SK-N-SH (cell line): ENCODE measurements at regions not wholly inside any gene's neighbourhood (a gene's known extent, or its start where the extent isn't known, plus 50 kb on each side); places are given as distances from the start of the nearest gene placed in this dataset.

Experiments used
- CTCF ChIA-PET: fragments of 300-600, 350-600 bp; formaldehyde crosslinking; extraction: SDS; loops from one replicate; lab custom pipeline; 2021; lab: Yijun Ruan, JAX
- POLR2A ChIA-PET: fragments of 350-600 bp; sonication (Branson Sonifier 250); formaldehyde crosslinking; extraction: SDS; loops from one replicate; lab custom pipeline; 2020; ENCODE audit warnings: antibody characterized with exemption, inconsistent platforms; lab: Yijun Ruan, JAX
- DNase-seq: peaks from one replicate; pipeline ENCODE4 v3.0.0; 2012
- H2AFZ ChIP-seq: fragments of 200-600 bp; sonication (generic); 2 replicates; pipeline ENCODE4 v1.8.1; 2016; ENCODE audit warnings: antibody characterized with exemption, mild to moderate bottlenecking, low read depth
- H3F3A ChIP-seq: fragments of 200-600 bp; sonication (generic); replicated peaks from 2 replicates; pipeline ENCODE3; 2016; ENCODE audit warnings: antibody characterized with exemption, mild to moderate bottlenecking; ENCODE audit not compliant: insufficient read depth
- H3K27ac ChIP-seq, 2 experiments: fragments of 200-500 bp in 1 of 2; fragments of 200-600 bp in 1 of 2; sonication (Bioruptor generic) in 1 of 2; sonication (generic), shearing (Covaris generic) in 1 of 2; 2 replicates each; pipeline versions ENCODE4 v1.5.1 to v1.6.1; 2014 to 2016; ENCODE audit warnings: low read depth in 2 of 2, inconsistent platforms in 1 of 2, low read length in 1 of 2, mild to moderate bottlenecking in 1 of 2, mixed read lengths in 1 of 2
- H3K27me3 ChIP-seq: fragments of 200-600 bp; sonication (generic), shearing (Covaris generic); 2 replicates; pipeline ENCODE4 v1.6.1; 2016; ENCODE audit warnings: mixed run types; ENCODE audit not compliant: insufficient read depth
- H3K36me3 ChIP-seq, 2 experiments: fragments of 200-500 bp in 1 of 2; fragments of 200-600 bp in 1 of 2; sonication (Bioruptor generic) in 1 of 2; sonication (generic) in 1 of 2; replicated peaks in 1 of 2; 2 replicates each; pipeline versions ENCODE3 to v1.5.1; 2014 to 2016; ENCODE audit warnings: low read length in 1 of 2, mild to moderate bottlenecking in 1 of 2; ENCODE audit not compliant: insufficient read depth in 2 of 2, control insufficient read depth in 1 of 2
- H3K4me1 ChIP-seq, 2 experiments: fragments of 200-500 bp in 1 of 2; fragments of 200-600 bp in 1 of 2; sonication (Bioruptor generic) in 1 of 2; sonication (generic), shearing (Covaris generic) in 1 of 2; 2 replicates each; pipeline versions ENCODE4 v1.5.1 to v1.6.1; 2014 to 2016; ENCODE audit warnings: low read depth in 1 of 2, low read length in 1 of 2, mixed run types in 1 of 2; ENCODE audit not compliant: insufficient read depth in 2 of 2, control insufficient read depth in 1 of 2
- H3K4me2 ChIP-seq: fragments of 200-600 bp; sonication (generic), shearing (Covaris generic); 2 replicates; pipeline ENCODE4 v1.6.1; 2017; ENCODE audit warnings: mixed run types
- H3K4me3 ChIP-seq, 2 experiments: fragments of 200-500 bp in 1 of 2; fragments of 200-600 bp in 1 of 2; sonication (Bioruptor generic) in 1 of 2; sonication (generic), shearing (Covaris generic) in 1 of 2; 2 replicates each; pipeline versions ENCODE4 v1.5.1 to v1.8.1; 2014 to 2016; ENCODE audit warnings: low read depth in 2 of 2, inconsistent platforms in 1 of 2, low read length in 1 of 2, mild to moderate bottlenecking in 1 of 2, mixed read lengths in 1 of 2, moderate library complexity in 1 of 2
- H3K79me2 ChIP-seq: fragments of 200-600 bp; sonication (generic); 2 replicates; pipeline ENCODE4 v1.8.1; 2017; ENCODE audit warnings: mild to moderate bottlenecking; ENCODE audit not compliant: insufficient read depth
- H3K9ac ChIP-seq: fragments of 200-600 bp; sonication (generic); 2 replicates; pipeline ENCODE4 v1.6.1; 2017; ENCODE audit warnings: mixed run types
- H3K9me2 ChIP-seq: fragments of 200-600 bp; sonication (generic); 2 replicates; pipeline ENCODE4 v1.6.1; 2017; ENCODE audit warnings: mixed run types
- H3K9me3 ChIP-seq: fragments of 200-600 bp; sonication (generic); 2 replicates; pipeline ENCODE4 v1.6.1; 2017; ENCODE audit warnings: mixed run types, mild to moderate bottlenecking, moderate library complexity
- H4K20me1 ChIP-seq: fragments of 200-600 bp; sonication (generic); 2 replicates; pipeline ENCODE4 v1.6.1; 2017; ENCODE audit warnings: mild to moderate bottlenecking, mixed run types; ENCODE audit not compliant: insufficient read depth
- CHD2 ChIP-seq: fragments of 150-350 bp; IDR thresholded peaks from 2 replicates; pipeline ENCODE4 v1.6.1; 2018; ENCODE audit warnings: low read length; ENCODE audit not compliant: partially characterized antibody
- GABPA ChIP-seq: IDR thresholded peaks from 2 replicates; pipeline ENCODE4 v1.4.0; 2012; ENCODE audit warnings: low read depth, mild to moderate bottlenecking
- IRF3 ChIP-seq: fragments of 150-350 bp; IDR thresholded peaks from 2 replicates; pipeline ENCODE4 v1.6.1; 2016; ENCODE audit warnings: mild to moderate bottlenecking, low read depth, low read length
- MEF2A ChIP-seq: IDR thresholded peaks from 2 replicates; pipeline ENCODE4 v1.4.0; 2012; ENCODE audit warnings: low read depth, borderline replicate concordance
- PBX3 ChIP-seq: IDR thresholded peaks from 2 replicates; pipeline ENCODE4; 2012
- RAD21 ChIP-seq: IDR thresholded peaks from 2 replicates; pipeline ENCODE4 v1.6.1; 2012; ENCODE audit warnings: mild to moderate bottlenecking, low read length
- REST ChIP-seq: IDR thresholded peaks from 2 replicates; pipeline ENCODE4 v1.6.1; 2012; ENCODE audit warnings: mild to moderate bottlenecking, low read depth, low read length, moderate library complexity
- RFX5 ChIP-seq: IDR thresholded peaks from 2 replicates; pipeline ENCODE4 v1.6.1; 2012; ENCODE audit warnings: mild to moderate bottlenecking, improper control_type of control experiment, low read length
- RXRA ChIP-seq: IDR thresholded peaks from 2 replicates; pipeline ENCODE4 v1.4.0; 2012; ENCODE audit warnings: low read depth, mild to moderate bottlenecking, borderline replicate concordance
- SIN3A ChIP-seq: IDR thresholded peaks from 2 replicates; pipeline ENCODE4 v1.6.1; 2012; ENCODE audit warnings: low read depth, mild to moderate bottlenecking, low read length, moderate library complexity, borderline replicate concordance
- SMC3 ChIP-seq: IDR thresholded peaks from 2 replicates; pipeline ENCODE4 v1.6.1; 2012; ENCODE audit warnings: low read depth, low read length, improper control_type of control experiment
- TCF12 ChIP-seq: IDR thresholded peaks from 2 replicates; pipeline ENCODE4 v1.4.0; 2012
- USF1 ChIP-seq: IDR thresholded peaks from 2 replicates; pipeline ENCODE4 v1.4.0; 2012; ENCODE audit warnings: low read depth, borderline replicate concordance
- YY1 ChIP-seq: IDR thresholded peaks from 2 replicates; pipeline ENCODE4 v1.4.0; 2012; ENCODE audit warnings: low read depth, mild to moderate bottlenecking
- WGBS: methylation state at CpG from one replicate; pipeline ENCODE4 v1.1.6; 2017; ENCODE audit warnings: low lambda C conversion rate; 5-methylcytosine and 5-hydroxymethylcytosine counted together

- peaks cover 15% of the 10 kb centered on the region; the same call in 1 of the 2 replicates for H4K20me1 ChIP-seq
- no peak overlapping the region for H2AFZ ChIP-seq
- no peak for TF ChIP-seq YY1
- no peak for TF ChIP-seq TCF12
- no peak for TF ChIP-seq REST
- no peak for TF ChIP-seq IRF3
- TF ChIP-seq RXRA = no peak
- no peak for TF ChIP-seq CHD2
- no peak for TF ChIP-seq RFX5
- TF ChIP-seq MEF2A = no peak
- TF ChIP-seq SMC3 = no peak
- no peak for TF ChIP-seq PBX3
- no peak for TF ChIP-seq USF1
- no peak for TF ChIP-seq GABPA
- no peak for TF ChIP-seq SIN3A
- TF ChIP-seq RAD21 = no peak
- TF ChIP-seq, all 33 proteins: peak for 0
- no peak overlapping the region for H3K27ac ChIP-seq
- H3K9ac ChIP-seq = no peak overlapping the region
- H3K4me3 ChIP-seq = no peak overlapping the region
- WGBS = 89% methylated on average over 1 of the region's 1 CpG
- H3K4me1 ChIP-seq = peaks cover 0 to 7% of the 10 kb centered on the region in 2 experiments; a peak in 1 of 4 replicates
- H3K9me2 ChIP-seq = no peaks in the 10 kb centered on the region; the same call in 1 of the 2 replicates
- H3K4me2 ChIP-seq = no peak overlapping the region
- H3K79me2 ChIP-seq = peaks cover 71% of the 10 kb centered on the region
- H3K9me3 ChIP-seq = no peaks in the 10 kb centered on the region
- no peaks in the 10 kb centered on the region for H3K36me3 ChIP-seq
- CTCF ChIA-PET = interaction anchor here (0.7 to 1.6 kb wide), 5 partner anchors 10 to 273 kb away, joined by 3 to 7 read pairs (median 4); no protein-coding TSS in a partner anchor
- H3K27me3 ChIP-seq = no peaks in the 10 kb centered on the region
- peaks cover 18% of the 10 kb centered on the region for H3F3A ChIP-seq
- DNase-seq = no peak
- POLR2A ChIA-PET = no interaction called here
These were observed 160.4 kb downstream of the SLIT2 start for GRCh38 chr4:20412072-20412471.
